Superior temporal gyrus (tissue), 1 donor: ENCODE measurements at regions not wholly inside any gene's neighbourhood (a gene's known extent, or its start where the extent isn't known, plus 50 kb on each side); places are given as distances from the start of the nearest gene placed in this dataset.
"Not testable (repeated sequence)": the region's sequence is repeated elsewhere in the genome, so short reads cannot be mapped to it uniquely, and the experiment has no call there.

ENCODE experiments used
- DNase-seq: peaks from one replicate; pipeline ENCODE4 v3.0.0-alpha.2; 2016; ENCODE audit errors: extremely low spot score

DNA sequence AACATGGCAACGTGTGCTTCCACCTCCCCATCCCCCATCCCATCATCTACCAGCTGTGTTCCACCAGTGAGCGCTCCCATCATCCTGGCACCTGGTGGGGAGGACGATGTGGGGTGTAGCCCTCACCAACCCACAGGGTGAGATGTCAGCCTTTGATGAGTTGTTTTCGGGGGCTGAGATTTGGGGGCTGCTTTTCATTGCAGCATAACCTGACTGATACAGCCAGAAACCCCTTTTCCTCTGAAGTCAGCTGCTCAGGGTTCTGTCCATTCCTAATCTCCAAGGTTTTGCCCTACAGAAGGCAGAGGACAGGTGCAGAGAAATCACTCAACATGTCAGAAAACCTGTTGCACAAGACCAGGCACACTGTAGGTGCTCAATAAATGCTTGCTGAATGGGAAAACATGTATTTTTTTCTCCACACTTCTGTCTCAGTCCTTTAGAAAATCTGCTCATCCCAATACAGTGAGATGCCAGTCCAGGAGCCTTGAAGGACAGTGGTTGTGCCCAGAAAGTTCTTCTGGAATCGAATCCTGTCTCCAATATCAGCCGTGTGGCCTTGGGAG is 239.8 kb downstream of the RBM19 start:
- no peak for DNase-seq

DNA sequence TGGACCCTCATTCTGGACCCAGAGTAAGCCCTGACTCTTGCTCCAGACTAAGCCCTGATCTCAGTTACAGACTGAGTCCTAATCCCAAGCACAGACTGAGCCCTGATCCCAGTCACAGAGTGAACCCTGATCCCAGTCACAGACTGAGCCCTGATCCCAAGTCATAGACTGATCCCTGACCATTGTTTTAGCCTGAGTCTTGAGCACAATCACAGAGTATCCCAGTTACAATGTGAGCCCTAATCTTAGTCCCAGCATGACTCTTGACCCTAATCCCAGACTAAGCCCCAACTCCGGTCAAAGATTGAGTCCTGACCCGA is 240.6 kb downstream of the RBM19 start:
- no peak for DNase-seq

DNA sequence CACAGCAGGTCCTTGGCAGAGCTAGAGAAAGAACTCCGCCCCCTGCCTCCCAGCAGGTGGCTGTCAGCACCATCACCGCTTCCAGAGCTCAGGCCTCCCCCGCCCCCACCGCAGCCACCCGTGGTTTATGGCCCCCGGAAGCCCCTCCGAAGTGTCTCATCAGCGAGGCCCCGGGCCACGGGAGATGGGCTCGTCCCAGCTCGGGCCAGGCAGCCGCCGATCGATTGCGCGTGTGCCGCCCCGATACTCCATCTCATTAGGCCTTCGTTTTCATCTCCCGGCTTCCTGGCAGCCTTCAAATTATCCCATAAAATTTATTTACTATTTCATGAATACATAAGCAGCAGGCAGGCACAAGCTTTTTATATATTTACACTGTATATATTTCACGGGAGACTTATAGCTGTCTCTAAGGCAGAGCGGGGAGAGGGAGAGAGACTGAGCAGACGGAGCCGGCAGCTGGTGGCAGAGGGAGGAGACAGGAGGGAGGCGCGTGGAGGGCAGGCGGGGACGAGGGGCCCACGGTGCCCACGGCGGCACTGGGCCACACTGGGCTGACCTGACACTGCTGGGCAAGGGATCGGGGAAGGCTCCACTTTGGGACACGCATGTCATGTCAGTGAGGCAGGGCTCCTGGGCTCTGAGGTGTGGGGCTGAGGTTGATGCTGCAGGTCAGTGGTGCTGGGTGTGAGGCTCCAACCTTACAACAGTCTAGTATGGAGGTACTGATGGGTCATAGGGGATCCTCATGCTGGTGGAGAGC is 241.2 kb downstream of the RBM19 start:
- no peak for DNase-seq

DNA sequence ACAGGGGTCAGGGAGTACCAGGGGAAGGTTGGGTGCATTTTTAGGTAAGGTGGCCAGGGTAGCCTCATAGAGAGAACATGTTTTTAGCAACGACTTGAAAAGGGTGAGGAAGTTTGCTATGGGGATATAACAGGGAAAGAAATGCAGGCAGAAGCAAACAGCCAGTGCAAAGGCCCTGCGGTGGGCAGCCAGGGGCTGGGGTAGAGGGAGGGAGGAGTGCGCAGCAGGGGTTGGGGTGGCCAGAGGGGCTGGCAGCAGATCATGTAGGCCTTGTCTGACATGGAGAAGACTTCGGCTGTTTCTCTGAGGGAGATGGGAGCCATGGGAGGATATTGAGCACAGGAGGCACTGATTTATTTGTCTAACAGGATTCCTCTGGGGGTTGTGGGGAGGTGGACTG is 242.5 kb downstream of the RBM19 start:
- DNase-seq = no peak

DNA sequence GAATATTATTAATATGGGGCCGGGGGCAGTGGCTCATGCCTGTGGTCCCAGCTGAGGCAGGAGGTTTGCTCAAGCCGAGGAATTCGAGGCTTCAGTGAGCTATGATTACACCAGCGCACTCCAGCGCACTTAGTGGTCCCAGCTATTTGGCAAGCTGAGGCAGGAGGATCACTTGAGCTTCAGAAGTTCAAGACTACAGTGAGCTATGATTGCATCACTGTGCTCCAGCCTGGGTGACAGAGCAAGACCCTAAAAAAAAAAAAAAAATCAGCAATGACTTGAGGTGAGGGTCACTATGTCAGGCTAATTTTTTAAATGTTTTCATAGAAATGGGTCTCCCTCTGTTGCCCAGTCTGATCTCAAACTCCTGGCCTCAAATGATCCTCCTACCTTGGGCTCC is 243.4 kb downstream of the RBM19 start:
- DNase-seq = no peak

DNA sequence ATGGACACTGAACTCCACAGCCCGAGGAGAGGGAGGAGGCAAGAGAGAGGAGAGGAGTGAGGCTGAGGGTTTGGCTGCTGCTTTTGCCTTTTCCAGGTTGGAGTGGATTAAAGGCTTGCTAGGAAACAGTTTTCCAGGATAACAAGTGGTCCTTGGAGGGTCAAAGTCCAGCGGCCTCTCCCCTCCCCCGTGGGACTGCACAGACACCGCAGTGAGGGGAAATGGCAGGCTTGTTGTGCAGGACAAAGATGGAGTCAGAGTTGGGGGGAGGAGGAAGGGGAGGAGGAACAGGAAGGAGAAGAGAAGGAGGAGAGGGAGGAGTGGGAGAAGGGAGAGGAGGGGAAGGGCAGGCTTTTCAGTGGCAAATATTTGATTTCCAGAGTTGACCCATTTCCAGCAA is 245.5 kb downstream of the RBM19 start:
- DNase-seq = no peak

DNA sequence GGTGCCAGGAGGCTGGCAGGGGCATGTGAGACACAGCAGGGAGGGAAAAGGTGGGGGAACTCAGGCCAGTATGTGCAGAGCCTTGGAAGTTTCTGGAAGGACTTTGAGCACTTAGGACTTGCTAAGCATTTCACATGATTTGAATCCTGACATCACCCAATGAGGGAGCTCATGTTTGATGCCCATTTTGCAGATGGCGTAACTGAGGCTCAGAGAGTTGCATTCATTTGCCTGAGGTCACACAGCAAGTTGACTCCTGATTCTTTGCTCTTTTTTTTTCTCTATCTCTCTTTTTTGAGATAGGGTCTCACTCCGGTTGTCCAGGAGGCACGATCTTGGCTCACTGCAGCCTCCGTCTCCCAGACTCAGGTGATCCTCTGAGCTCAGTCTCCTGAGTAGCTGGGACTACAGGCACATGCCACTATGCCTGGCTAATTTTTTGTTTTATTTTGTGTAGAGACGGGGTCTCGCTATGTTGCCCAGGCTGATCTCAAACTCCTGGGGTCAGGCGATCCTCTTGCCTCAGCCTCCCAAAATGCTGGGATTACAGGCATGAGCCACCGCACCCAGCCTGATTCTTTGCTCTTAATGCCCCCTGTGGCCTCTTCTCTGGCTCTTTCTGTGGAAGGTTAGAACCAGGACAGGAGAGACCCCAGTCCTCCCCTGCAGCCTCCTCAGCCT is 246.1 kb downstream of the RBM19 start:
- no peak for DNase-seq

DNA sequence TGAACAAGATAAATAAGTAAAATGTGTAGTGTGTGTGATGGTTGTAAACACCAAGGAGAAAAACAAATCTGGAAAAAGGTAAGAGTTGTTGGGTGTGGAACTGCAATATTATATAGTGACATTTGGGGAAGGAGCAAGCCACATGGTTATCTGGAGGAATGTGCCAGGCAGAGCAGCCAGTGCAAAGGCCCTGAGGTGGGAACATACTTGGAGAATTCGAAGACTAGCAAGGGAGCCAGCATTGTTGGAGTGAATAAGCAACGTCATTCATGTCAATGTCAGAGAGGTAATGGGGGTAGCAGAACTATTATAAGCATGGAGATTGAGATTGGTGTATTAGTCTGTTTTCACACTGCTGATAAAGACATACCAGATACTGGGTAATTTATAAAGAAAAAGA is 241.5 kb upstream of the LHX5 start:
- DNase-seq = no peak

DNA sequence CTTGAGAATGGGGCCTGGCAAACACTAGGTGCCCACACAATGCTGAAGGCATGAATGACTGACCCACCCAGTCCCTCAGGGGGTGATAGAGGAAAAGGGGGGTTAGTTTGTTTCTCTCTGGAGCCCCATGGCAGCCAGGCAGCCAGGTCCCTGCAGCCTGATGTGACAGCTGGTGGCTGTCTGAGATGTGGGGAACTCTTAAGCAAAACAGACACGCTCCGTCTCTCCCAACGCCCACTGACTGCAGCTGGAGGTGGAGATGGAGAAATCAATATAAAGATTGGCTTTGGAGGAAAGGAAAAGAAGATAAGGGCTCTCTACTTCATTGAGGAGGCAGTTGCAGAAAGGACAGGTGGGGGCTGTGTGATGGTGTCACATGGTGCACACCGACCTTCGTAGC is 240.8 kb upstream of the LHX5 start:
- no peak for DNase-seq

DNA sequence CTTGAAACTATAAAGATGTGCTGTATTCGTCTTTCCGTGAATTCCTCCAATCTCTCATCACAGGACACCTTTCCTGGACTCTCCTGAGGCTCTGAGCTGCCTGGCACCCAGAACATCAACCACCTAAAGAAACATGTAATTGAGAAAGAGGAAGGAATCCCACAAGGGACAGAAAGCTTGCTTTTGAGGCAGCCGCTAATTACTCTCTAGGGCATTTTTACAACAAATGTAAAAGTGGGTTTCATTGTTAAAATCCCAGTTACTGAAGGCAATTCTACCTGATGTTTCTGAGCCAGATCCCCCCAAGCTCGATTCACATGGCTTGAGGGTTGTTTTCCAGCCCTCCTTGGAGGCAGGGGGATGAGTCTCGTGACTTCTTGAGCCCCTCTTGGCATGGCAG is 238.5 kb upstream of the LHX5 start:
- DNase-seq = no peak

DNA sequence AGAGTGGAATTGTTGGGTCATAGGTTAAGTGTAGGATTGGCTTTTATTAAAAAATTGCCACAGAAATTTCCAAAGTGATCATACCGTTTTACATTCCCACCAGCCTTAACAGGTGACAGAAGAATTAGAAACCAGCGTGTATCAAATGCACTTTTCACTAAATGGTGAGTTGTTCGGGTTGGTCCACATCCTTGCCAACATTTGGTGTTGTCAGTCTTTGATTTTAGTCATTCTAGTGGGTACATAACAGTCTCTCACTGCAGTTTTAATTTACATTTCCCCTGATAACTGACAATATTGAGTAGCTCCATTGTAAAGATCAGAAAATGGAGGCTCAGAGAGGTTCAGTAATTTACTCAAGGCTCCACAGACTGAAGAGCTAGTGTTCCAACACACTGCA is 237.8 kb upstream of the LHX5 start:
- no peak for DNase-seq

DNA sequence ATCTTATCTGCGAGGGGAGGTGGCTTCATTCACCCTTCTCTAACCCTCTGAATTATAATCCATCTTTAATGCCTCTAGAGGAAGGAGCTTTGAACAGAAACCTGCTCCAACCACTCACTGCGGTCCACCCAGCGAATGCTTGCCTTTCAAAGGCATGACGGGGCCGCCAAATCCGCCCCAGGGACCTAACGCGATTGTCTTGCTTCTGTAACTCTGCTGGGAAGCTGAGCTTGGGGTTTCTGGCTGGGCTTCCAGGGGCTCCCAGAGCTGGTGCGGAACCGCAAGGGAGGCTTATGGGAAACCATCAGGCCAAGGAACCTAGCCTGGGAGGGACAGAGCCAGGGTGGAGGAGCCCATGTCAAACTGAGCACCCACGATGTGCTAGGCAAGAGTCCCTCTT is 231.2 kb upstream of the LHX5 start:
- no peak for DNase-seq

DNA sequence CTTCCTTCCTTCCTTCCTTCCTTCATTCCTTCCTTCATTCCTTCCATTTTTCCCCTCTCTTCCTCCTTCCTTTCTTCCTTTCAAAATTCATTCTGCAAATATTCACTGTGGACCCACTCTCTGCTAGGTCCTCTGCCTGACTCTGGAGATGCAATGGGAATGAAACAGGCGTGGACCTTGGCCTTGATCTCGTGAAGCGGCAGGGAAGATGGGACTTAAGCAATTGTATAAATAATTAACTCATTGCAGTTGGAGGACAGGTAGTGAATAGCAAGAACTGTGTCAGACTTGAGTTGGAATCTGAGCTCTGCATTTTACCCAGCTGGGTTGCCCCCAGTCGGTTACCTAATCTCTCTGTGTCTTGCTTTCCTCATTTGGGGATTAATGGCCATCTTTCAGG is 230.6 kb upstream of the LHX5 start:
- no peak for DNase-seq

DNA sequence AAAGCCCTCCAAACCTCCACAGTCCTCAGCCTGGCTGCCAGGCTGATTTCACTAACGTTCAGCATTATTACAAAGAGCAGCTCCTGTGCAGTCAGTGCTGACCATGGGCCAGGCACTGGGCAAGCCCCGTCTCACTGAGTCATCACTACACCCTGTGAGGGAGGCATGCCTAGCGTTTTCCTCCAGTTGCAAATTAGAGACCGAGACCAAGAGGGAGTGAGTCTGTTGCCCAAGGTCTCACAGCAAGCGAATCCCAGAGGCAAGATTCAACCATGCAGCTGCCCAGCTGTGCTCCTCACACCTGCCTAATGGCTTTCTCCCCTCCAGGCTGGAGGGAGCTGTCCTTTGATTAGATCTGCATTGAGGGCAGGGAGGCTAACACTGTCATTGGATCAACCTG is 229.3 kb upstream of the LHX5 start:
- DNase-seq = no peak

DNA sequence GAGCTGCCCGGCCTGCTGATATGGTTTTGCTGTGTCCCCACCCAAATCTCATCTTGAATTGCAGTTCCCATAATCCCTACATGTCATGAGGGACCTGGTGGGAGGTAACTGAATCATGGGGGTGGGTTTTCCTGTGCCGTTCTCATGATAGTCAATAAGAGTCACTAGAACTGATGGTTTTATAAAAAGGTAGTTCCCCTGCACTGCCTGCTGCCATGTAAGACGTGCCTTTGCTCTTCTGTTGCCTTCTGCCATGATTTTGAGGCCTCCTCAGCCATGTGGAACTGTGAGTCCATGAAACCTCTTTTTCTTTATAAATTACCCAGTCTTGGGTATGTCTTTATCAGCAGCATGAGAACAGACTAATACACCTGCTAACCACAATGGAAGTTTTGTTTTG is 228.3 kb upstream of the LHX5 start:
- not testable (repeated sequence) for DNase-seq

DNA sequence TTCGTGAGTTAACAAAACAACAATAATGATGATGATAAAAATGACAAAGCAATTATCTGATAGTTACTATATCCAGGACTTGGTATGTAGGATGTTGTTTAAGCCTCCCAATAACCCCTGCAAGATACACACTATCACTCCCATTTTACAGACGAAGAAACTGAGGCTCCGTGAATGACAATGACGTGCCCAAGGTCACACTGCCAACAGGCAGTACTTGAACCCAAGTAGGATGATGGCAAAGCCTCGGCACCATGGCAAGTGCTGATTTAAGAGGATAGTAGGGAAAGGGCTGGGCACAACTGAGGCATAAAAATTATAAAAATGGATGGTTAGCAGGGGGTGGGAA is 226.8 kb upstream of the LHX5 start:
- no peak for DNase-seq

DNA sequence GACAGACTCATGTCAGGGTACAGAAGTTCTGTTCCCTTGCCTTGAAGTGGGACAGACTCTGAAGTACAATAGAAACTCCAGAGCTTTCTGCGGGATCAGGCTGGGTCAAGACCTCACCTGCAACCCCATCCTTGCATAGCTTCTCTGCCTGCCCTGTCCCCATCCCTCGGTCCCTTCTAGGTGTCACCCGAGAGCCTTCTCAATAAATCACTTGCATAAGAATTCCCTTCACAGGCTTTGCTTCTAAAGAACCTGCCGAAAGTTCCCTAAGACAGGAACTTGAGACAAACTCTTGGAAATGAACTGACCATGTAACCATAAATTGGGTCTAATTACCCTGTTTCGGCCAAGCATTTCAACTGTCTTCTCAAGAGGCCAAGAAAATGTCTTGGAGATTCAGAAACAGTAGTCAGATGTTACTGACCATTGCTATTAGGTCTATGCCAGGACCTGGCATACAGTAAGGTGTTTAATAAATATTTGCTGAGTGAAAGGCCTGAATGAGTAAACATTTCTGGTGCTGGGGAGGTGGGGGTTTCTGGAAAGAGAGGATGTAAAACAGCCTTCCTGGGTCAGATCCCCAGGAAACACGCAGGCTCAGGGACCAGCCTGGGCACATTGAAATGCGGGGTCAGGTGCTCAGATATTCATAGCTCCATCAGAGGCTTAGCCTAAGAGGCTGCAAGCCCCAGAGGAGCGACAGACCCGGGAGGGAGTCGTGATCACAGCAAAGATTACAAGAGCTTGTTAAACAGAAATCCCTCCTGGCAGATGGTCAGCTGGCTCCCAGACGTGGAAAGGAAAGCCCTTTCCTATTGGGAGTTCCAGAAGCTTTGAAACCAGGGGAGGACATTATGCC is 226.2 kb upstream of the LHX5 start:
- DNase-seq = no peak

DNA sequence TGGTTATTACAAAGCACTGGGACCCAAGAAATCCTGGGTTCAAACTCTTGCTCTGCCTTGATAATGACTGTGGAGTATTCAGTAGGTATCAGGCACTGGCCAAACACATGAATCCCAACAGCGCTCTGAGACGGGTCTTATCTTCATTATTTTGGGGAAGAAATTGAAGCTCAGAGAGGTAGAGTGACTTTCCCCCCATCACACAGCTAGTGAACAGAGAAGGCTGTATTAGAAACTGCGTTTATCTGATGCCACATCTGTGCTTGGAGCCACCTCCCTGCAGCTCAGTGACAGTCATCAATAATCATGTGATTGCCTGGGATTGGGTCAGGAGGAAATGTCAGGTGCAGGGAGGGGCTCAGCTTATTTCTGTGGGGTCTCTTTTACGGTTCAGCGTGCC is 225.4 kb upstream of the LHX5 start:
- no peak for DNase-seq

DNA sequence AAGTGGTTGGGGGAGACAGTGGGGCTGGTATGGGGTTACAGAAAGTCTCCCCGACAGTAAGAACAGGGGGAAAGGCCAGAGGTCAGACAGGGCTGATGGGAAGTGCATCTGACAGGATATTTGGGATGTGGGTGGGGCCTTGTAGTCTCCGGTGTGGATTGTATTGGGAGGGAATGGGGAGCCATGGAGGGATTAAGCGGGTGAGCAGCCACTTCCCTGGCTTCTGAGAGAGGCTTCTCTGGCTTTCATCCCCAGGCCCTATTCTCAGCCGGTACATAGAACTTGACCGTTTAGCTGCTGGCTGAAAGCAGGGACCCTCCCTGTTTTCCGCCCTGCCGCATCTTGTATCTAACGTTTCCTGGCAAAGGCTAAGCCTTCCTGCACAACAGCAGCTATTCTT is 222.0 kb upstream of the LHX5 start:
- DNase-seq = no peak

DNA sequence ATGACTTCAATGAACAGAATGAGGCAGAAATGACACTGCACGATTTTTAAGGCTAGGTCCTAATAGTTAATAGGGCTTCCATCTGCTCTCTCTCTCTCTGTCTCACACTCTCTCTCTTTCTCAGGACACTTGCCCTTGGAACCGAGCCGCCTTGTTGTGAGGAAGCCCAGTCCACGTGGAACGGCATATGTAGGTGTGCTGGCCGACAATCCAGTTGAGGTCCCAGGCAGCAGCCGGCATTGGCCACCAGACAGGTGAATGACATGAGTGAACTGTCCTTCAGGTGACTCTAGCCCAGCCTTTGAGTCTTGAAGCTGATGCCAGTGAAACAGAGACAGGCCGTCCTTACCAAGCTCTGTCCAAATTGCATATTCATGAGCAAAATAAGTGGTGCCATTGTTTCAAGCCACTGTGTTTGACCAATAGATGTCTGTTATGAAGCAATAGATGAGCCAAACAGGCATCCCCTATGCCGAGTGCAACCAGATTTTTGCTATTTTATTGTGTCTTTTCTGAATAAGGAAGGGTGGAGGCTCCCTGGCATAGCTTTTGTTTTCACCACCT is 217.5 kb upstream of the LHX5 start:
- DNase-seq = peak; percentile 13

DNA sequence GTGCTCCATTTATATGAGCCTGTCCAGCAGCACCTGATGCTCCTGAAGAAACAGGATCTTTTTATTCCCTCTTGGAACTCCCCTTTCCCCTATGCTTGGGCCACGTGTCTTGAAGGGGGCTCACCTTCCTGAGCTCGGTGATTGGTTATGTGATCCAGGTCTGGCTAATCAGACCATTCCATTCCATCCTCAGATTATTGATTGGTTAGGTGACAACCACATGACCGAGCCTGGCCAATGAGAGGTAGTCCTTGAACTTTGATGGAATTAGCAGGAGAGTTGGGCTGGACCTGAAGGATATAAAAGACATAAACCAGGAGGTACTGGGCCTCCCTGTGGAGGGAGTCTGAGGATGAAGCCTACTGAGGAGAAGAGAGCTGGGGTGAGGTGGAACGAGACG is 216.6 kb upstream of the LHX5 start:
- no peak for DNase-seq
